ENCODE measurements at regions not wholly inside any gene's neighbourhood (a gene's known extent, or its start where the extent isn't known, plus 50 kb on each side); places are given as distances from the start of the nearest gene placed in this dataset.

GRCh38 chr15:37774961-37775360, 159.5 kb upstream of the TMCO5A start:
- Histone ChIP-seq H3K4me3 (ENCODE audit: low read depth, low read length) (no peak overlapping the region), H3K36me3 (ENCODE audit: control insufficient read depth, insufficient read depth, low read length) (no peaks in the 10 kb centered on the region), H3K27me3 (ENCODE audit: control insufficient read depth, insufficient read depth, low read length) (no peaks in the 10 kb centered on the region)
- no peak for TF ChIP-seq CTCF (IDR thresholded peaks at IDR 0.05; ENCODE audit: insufficient read depth, low read length, severe bottlenecking)
- no peak for FAIRE-seq
- no peak for DNase-seq (ENCODE audit: low read depth)

- TF ChIP-seq CTCF (IDR thresholded peaks at IDR 0.05; ENCODE audit: insufficient read depth, low read length, severe bottlenecking): no peak
These were observed 157.4 kb upstream of the TMCO5A start for GRCh38 chr15:37777006-37777405.

DNA sequence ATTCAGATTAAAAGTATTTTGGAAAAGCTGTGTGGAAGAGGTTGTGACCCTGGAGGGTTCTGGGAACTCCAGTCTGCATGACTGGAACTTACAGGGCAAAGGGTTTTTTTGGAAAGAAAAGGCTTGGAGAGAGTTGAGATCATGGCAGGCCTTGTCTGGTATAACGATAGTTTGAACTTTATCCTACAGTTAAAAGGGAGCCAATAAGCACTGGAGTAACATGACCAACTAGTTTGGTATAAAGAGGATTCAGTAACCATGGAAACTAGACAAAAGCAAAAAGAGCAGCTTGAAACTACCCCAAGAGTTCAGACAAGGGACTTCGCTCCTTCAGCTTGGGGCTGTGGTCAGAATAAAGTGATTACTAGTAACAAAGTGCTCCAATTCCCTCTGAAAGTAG, 151.2 kb upstream of the TMCO5A start:
- FAIRE-seq: no peak
- Histone ChIP-seq H3K36me3 (ENCODE audit: control insufficient read depth, insufficient read depth, low read length) (no peaks in the 10 kb centered on the region), H3K4me3 (ENCODE audit: low read depth, low read length) (no peak overlapping the region), H3K27me3 (ENCODE audit: control insufficient read depth, insufficient read depth, low read length) (no peaks in the 10 kb centered on the region)
- no peak for TF ChIP-seq CTCF (IDR thresholded peaks at IDR 0.05; ENCODE audit: insufficient read depth, low read length, severe bottlenecking)
- DNase-seq (ENCODE audit: low read depth): no peak

More at GRCh38 chr15:37777006-37777405, 157.4 kb upstream of the TMCO5A start:
- no peak for FAIRE-seq
- Histone ChIP-seq H3K36me3 (ENCODE audit: control insufficient read depth, insufficient read depth, low read length) (no peaks in the 10 kb centered on the region), H3K4me3 (ENCODE audit: low read depth, low read length) (no peak overlapping the region), H3K27me3 (ENCODE audit: control insufficient read depth, insufficient read depth, low read length) (no peaks in the 10 kb centered on the region)
- no peak for DNase-seq (ENCODE audit: low read depth)

- Histone ChIP-seq H3K4me3 (ENCODE audit: low read depth, low read length) (no peak overlapping the region), H3K36me3 (ENCODE audit: control insufficient read depth, insufficient read depth, low read length) (no peaks in the 10 kb centered on the region), H3K27me3 (ENCODE audit: control insufficient read depth, insufficient read depth, low read length) (no peaks in the 10 kb centered on the region)
- DNase-seq (ENCODE audit: low read depth): no peak
- no peak for TF ChIP-seq CTCF (IDR thresholded peaks at IDR 0.05; ENCODE audit: insufficient read depth, low read length, severe bottlenecking)
- no peak for FAIRE-seq
These were observed 146.1 kb upstream of the TMCO5A start for GRCh38 chr15:37788330-37788729.

DNA sequence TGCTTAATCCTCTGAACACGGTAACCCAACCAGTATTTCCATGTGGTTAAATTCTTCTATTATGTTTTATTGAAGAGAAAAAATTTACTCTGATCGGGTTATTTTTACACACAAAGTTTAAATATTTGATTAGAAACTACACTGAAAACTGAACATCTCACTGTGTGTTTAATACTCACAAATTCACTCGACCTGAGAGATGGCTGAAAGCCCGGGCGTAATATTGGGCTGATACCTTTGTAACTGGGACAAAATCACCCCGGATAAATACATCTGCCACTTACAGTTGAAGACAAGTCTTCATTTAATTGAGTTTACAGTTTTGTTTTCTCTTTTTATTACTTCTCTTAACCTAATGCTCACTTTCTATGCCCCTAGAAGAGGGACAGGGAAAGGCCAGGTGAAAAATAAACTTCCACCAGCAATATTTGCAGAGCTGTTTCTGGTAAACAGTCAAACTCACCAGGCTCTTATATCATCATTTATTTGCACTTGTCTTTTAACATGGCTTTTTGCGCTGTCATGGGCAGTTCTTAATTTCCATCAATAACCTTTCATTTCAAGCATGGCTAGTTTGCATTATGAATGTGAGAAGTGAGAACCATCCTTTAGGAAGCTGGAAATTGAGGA, 145.6 kb upstream of the TMCO5A start:
- H3K36me3 ChIP-seq (ENCODE audit: control insufficient read depth, insufficient read depth, low read length): no peaks in the 10 kb centered on the region
- no peaks in the 10 kb centered on the region for H3K27me3 ChIP-seq (ENCODE audit: control insufficient read depth, insufficient read depth, low read length)
- TF ChIP-seq CTCF (IDR thresholded peaks at IDR 0.05; ENCODE audit: insufficient read depth, low read length, severe bottlenecking): no peak
- DNase-seq (ENCODE audit: low read depth) (no peak), FAIRE-seq (no peak)
- no peak overlapping the region for H3K4me3 ChIP-seq (ENCODE audit: low read depth, low read length)

DNA sequence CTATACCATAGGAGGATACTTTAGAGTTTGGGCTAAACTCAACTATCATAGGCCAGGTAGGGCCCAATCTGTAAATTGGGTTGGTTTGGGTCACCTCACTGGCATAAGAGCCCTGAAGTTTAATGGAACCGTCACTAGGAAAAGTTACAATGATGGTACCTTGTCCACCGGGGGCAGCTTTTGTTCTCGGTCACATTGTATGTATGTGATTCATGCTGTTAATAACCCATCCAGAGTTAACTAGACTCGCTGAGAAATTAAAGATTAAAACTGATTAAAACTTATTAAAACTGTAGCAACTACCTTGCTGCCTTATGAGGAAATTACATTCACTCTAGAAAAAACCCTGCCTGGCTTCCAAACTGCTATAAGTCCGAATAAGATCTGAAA, 145.0 kb upstream of the TMCO5A start:
- no peak for FAIRE-seq
- H3K4me3 ChIP-seq (ENCODE audit: low read depth, low read length): no peak overlapping the region
- H3K27me3 ChIP-seq (ENCODE audit: control insufficient read depth, insufficient read depth, low read length): no peaks in the 10 kb centered on the region
- no peak for DNase-seq (ENCODE audit: low read depth)
- TF ChIP-seq CTCF (IDR thresholded peaks at IDR 0.05; ENCODE audit: insufficient read depth, low read length, severe bottlenecking): no peak
- H3K36me3 ChIP-seq (ENCODE audit: control insufficient read depth, insufficient read depth, low read length): no peaks in the 10 kb centered on the region
